ENCODE measurements at regions not wholly inside any gene's neighbourhood (a gene's known extent, or its start where the extent isn't known, plus 50 kb on each side); places are given as distances from the start of the nearest gene placed in this dataset.
"Not testable (repeated sequence)": the region's sequence is repeated elsewhere in the genome, so short reads cannot be mapped to it uniquely, and the experiment has no call there.

GRCh38 chr2:53498210-53498609 is 269.4 kb upstream of the CHAC2 start:
- peak; percentile 66 for DNase-seq (ENCODE audit: low read depth)
- H3K4me3 ChIP-seq (replicated peaks; ENCODE audit: low read depth, low read length): no peak overlapping the region
- TF ChIP-seq, protein P1, sequence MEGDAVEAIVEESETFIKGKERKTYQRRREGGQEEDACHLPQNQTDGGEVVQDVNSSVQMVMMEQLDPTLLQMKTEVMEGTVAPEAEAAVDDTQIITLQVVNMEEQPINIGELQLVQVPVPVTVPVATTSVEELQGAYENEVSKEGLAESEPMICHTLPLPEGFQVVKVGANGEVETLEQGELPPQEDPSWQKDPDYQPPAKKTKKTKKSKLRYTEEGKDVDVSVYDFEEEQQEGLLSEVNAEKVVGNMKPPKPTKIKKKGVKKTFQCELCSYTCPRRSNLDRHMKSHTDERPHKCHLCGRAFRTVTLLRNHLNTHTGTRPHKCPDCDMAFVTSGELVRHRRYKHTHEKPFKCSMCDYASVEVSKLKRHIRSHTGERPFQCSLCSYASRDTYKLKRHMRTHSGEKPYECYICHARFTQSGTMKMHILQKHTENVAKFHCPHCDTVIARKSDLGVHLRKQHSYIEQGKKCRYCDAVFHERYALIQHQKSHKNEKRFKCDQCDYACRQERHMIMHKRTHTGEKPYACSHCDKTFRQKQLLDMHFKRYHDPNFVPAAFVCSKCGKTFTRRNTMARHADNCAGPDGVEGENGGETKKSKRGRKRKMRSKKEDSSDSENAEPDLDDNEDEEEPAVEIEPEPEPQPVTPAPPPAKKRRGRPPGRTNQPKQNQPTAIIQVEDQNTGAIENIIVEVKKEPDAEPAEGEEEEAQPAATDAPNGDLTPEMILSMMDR (IDR thresholded peaks at IDR 0.05; ENCODE audit: low read length, missing control alignments): no peak

GRCh38 chr2:53497020-53497419 is 270.6 kb upstream of the CHAC2 start:
- H3K4me3 ChIP-seq (replicated peaks; ENCODE audit: low read depth, low read length): no peak overlapping the region

GRCh38 chr2:53493210-53493609 is 274.4 kb upstream of the CHAC2 start:
- H3K4me3 ChIP-seq (replicated peaks; ENCODE audit: low read depth, low read length): no peak overlapping the region
- TF ChIP-seq, protein P1 (IDR thresholded peaks at IDR 0.05; ENCODE audit: low read length, missing control alignments): no peak
- DNase-seq (ENCODE audit: low read depth): no peak

More at GRCh38 chr2:53497020-53497419, 270.6 kb upstream of the CHAC2 start:
- DNase-seq (ENCODE audit: low read depth): no peak
- TF ChIP-seq, protein P1 (IDR thresholded peaks at IDR 0.05; ENCODE audit: low read length, missing control alignments): no peak

DNA sequence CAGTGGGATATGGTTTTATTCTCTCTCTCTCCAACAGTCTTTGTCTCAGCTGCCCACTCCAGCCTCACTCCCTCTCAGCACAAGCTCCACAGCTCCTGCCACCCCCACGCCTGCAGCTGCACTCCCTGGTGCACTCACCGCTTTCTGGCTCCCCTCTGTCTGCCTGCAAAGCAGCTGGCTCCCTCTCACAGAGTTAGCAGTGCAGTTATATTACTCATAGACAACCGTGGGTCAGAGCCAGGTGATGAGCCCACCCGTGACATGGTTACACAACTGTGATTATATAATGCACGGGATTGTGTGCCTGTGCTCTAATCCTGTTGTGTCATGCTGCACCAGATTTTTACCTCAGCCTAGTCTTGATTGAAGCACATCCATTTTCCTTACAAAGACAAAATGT is 276.9 kb upstream of the CHAC2 start:
- peak; percentile 59 for DNase-seq (ENCODE audit: low read depth)
- H3K4me3 ChIP-seq (replicated peaks; ENCODE audit: low read depth, low read length): no peak overlapping the region
- TF ChIP-seq, protein P1 (IDR thresholded peaks at IDR 0.05; ENCODE audit: low read length, missing control alignments): no peak

DNA sequence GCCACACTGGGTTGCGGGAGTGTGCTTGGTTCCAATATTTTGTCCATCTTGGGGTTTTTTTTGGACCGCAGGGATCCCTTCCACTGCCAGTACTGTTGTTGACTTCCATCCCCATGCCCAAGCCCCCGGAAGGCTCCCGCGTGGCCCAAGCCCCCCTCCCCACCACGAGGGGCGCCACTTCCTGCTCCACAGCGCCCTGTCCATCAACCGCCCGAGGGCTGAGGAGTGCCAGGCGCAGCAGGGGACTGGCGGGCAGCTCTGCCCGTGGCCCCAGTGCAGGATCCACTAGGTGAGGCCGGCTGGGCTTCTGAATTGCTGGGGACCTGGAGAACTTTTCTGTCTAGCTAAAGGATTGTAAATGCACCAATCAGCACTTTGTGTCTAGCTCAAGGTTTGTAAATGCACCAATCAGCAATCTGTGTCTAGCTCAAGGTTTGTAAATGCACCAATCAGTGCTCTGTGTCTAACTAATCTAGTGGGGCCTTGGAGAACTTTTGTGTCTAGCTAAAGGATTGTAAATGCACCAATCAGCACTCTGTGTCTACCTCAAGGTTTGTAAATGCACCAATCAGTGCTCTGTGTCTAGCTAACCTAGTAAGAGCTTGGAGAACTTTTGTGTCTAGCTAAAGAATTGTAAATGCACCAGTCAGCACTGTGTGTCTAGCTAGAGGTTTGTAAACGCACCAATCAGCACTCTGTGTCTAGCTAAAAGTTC is 281.3 kb upstream of the CHAC2 start:
- DNase-seq (ENCODE audit: low read depth); H3K4me3 ChIP-seq (replicated peaks; ENCODE audit: low read depth, low read length): not testable (repeated sequence)

- DNase-seq (ENCODE audit: low read depth): no peak
- H3K4me3 ChIP-seq (replicated peaks; ENCODE audit: low read depth, low read length): no peak overlapping the region
- TF ChIP-seq, protein P1 (IDR thresholded peaks at IDR 0.05; ENCODE audit: low read length, missing control alignments): no peak
These were observed 282.4 kb upstream of the CHAC2 start for GRCh38 chr2:53485021-53485728.

DNA sequence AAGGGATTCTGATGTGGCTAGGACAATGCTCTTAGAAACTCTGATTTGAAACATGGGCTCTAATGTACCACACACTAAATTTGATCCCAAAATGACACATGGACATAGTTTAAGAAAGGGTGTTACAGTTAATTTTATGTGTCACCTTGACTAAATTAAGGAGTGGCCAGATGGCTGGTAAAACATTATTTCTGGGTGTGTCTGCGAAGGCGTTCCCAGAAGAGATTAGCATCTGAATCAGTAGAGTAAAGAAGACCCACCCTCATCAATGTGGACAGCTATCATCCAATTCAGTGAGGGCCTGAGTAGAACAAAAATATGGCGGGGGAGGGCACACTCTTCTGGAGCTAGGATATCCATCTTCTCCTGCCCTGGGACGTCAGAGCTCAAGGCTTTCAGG is 283.1 kb upstream of the CHAC2 start:
- no peak for DNase-seq (ENCODE audit: low read depth)
- no peak overlapping the region for H3K4me3 ChIP-seq (replicated peaks; ENCODE audit: low read depth, low read length)
- TF ChIP-seq, protein P1 (IDR thresholded peaks at IDR 0.05; ENCODE audit: low read length, missing control alignments): no peak
